C4-2B (cell line): ENCODE measurements at regions not wholly inside any gene's neighbourhood (a gene's known extent, or its start where the extent isn't known, plus 50 kb on each side); places are given as distances from the start of the nearest gene placed in this dataset.

ENCODE experiments used
- H3K27ac ChIP-seq: fragments of 450-650 bp; 2 replicates; pipeline ENCODE4 v1.5.1; 2017
- CTCF ChIP-seq: fragments of 450-650 bp; conservative IDR thresholded peaks from 2 replicates; pipeline ENCODE4 v1.5.1; 2017; ENCODE audit warnings: mild to moderate bottlenecking
- ZFX ChIP-seq: fragments of 450-650 bp; IDR thresholded peaks from 2 replicates; pipeline ENCODE4 v1.6.1; 2017

- H3K27ac ChIP-seq: no peak overlapping the region
- TF ChIP-seq CTCF (no peak), ZFX (no peak)
These were observed 80.0 kb upstream of the FRMD1 start for GRCh38 chr6:168158980-168159349.

- no peak overlapping the region for H3K27ac ChIP-seq
These were observed 79.4 kb upstream of the FRMD1 start for GRCh38 chr6:168158213-168158979.

GRCh38 chr6:168157272-168158212 is 78.5 kb upstream of the FRMD1 start:
- no peak overlapping the region for H3K27ac ChIP-seq
- TF ChIP-seq ZFX (no peak), CTCF (no peak)

More at GRCh38 chr6:168158213-168158979, 79.4 kb upstream of the FRMD1 start:
- TF ChIP-seq ZFX (no peak), CTCF (no peak)

GRCh38 chr6:168156742-168157265 is 77.8 kb upstream of the FRMD1 start:
- H3K27ac ChIP-seq: no peak overlapping the region
- TF ChIP-seq CTCF (no peak), ZFX (no peak)

- no peak overlapping the region for H3K27ac ChIP-seq
- no peak for TF ChIP-seq ZFX
- TF ChIP-seq CTCF: no peak
These were observed 77.1 kb upstream of the FRMD1 start for GRCh38 chr6:168155821-168156741.

GRCh38 chr6:168155193-168155592 is 76.2 kb upstream of the FRMD1 start:
- H3K27ac ChIP-seq: no peak overlapping the region
- TF ChIP-seq CTCF: no peak
